A673 (cell line): ENCODE measurements at regions not wholly inside any gene's neighbourhood (a gene's known extent, or its start where the extent isn't known, plus 50 kb on each side); places are given as distances from the start of the nearest gene placed in this dataset.

Experiments
- BruUV-seq: library from RNA; stranded (reverse); fragments of 400-500 nt; replicated peaks from 2 replicates; lab custom pipeline; 2021; lab: Mats Ljungman, UMichigan
- CTCF ChIA-PET: fragments of 300-600 bp; sonication (Branson Sonifier 250); formaldehyde crosslinking; loops from one replicate; lab custom pipeline; 2022; ENCODE audit warnings: antibody characterized with exemption; lab: Charles Lee
- POLR2A ChIA-PET: fragments of 300-600 bp; sonication (Branson Sonifier 250); formaldehyde crosslinking; loops from one replicate; lab custom pipeline; 2022; ENCODE audit warnings: antibody characterized with exemption; ENCODE audit not compliant: low non-redundant PET; lab: Charles Lee
- DNase-seq: peaks from one replicate; pipeline ENCODE4 v3.0.0-alpha.2; 2015; ENCODE audit warnings: low spot score
- H3K27ac ChIP-seq: fragments of 200-600 bp; sonication (generic); 2 replicates; pipeline ENCODE4 v1.5.1; 2016; ENCODE audit warnings: mixed run types, low read depth, mild to moderate bottlenecking, mixed read lengths, antibody characterized with exemption, low read length; ENCODE audit not compliant: poor library complexity, severe bottlenecking
- H3K27me3 ChIP-seq: fragments of 200-600 bp; sonication (generic); replicated peaks from 2 replicates; pipeline ENCODE4 v1.6.1; 2017; ENCODE audit warnings: mixed run types, low read depth, mild to moderate bottlenecking, mixed read lengths, antibody characterized with exemption, low read length; ENCODE audit not compliant: insufficient read depth, poor library complexity
- H3K36me3 ChIP-seq: fragments of 200-600 bp; sonication (generic); 2 replicates; pipeline ENCODE4 v1.6.1; 2016; ENCODE audit warnings: mixed run types, mild to moderate bottlenecking, mixed read lengths, antibody characterized with exemption, low read length; ENCODE audit not compliant: insufficient read depth, poor library complexity, severe bottlenecking
- H3K4me1 ChIP-seq: fragments of 200-600 bp; sonication (generic); 2 replicates; pipeline ENCODE4 v1.6.1; 2017; ENCODE audit warnings: mixed run types, mild to moderate bottlenecking, mixed read lengths, antibody characterized with exemption, low read length; ENCODE audit not compliant: insufficient read depth, poor library complexity, severe bottlenecking
- H3K4me3 ChIP-seq: fragments of 200-600 bp; sonication (generic); 2 replicates; pipeline ENCODE4 v1.5.1; 2016; ENCODE audit warnings: low read depth, mixed run types, mild to moderate bottlenecking, mixed read lengths, low read length; ENCODE audit not compliant: poor library complexity, severe bottlenecking
- H3K9me3 ChIP-seq: fragments of 200-600 bp; sonication (generic); 2 replicates; pipeline ENCODE4 v1.6.1; 2016; ENCODE audit warnings: mixed run types, low read depth, mild to moderate bottlenecking, mixed read lengths, antibody characterized with exemption, low read length; ENCODE audit not compliant: poor library complexity, severe bottlenecking
- EZH2 ChIP-seq: fragments of 200-600 bp; sonication (generic); IDR thresholded peaks from 2 replicates; pipeline ENCODE4 v1.6.1; 2017; ENCODE audit warnings: borderline replicate concordance, low read depth, mild to moderate bottlenecking, mixed read lengths, antibody characterized with exemption, low read length; ENCODE audit not compliant: poor library complexity, severe bottlenecking
- intact Hi-C: fragments of 100-400 bp; cut with micrococcal nuclease; formaldehyde crosslinking; loops from one replicate; pipeline ENCODE4 v1.10.0; 2022; ENCODE audit not compliant: unreplicated experiment
- TF ChIP-seq, protein P1 (sequence below): fragments of 300-800, 200-600 bp; sonication (generic); conservative IDR thresholded peaks from 2 replicates; pipeline ENCODE4 v1.5.1; 2017; ENCODE audit warnings: low read depth, mild to moderate bottlenecking, antibody characterized with exemption, low read length, moderate library complexity, mixed read lengths

DNA sequence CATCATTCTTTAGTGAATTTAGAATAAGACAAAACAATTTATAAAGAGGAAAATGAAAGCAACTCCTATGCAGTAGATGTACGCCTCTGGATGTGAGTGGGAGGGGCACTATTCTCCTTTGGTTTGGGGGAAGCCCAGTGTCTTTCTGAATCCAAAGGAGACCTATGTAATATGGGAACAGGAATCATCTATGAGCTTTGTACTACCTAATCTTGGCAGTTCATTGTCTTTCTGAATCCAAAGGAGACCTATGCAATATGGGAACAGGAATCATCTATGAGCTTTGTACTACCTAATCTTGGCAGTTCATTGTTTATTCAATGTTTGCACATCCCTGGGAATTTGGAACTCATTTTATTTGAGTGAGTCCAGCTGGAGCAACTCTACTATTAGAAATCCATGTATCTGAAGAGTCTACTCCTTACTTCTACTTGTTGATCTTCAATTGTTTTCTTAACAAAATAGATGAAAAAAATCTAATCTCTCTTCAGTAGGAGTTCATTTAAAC lies 401.1 kb upstream of the LRATD1 start:
- H3K27ac ChIP-seq, result no peak overlapping the region
- no peak for TF ChIP-seq EZH2
- TF ChIP-seq, protein P1, sequence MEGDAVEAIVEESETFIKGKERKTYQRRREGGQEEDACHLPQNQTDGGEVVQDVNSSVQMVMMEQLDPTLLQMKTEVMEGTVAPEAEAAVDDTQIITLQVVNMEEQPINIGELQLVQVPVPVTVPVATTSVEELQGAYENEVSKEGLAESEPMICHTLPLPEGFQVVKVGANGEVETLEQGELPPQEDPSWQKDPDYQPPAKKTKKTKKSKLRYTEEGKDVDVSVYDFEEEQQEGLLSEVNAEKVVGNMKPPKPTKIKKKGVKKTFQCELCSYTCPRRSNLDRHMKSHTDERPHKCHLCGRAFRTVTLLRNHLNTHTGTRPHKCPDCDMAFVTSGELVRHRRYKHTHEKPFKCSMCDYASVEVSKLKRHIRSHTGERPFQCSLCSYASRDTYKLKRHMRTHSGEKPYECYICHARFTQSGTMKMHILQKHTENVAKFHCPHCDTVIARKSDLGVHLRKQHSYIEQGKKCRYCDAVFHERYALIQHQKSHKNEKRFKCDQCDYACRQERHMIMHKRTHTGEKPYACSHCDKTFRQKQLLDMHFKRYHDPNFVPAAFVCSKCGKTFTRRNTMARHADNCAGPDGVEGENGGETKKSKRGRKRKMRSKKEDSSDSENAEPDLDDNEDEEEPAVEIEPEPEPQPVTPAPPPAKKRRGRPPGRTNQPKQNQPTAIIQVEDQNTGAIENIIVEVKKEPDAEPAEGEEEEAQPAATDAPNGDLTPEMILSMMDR, result no peak
- no peak overlapping the region for H3K4me3 ChIP-seq
- BruUV-seq, result no TSS peak
- DNase-seq, result no peak
- ChIA-PET POLR2A (no interaction called here), CTCF (no interaction called here)
- intact Hi-C loops, result no loop called here
- H3K9me3 ChIP-seq, result no peaks in the 10 kb centered on the region
- no peaks in the 10 kb centered on the region for H3K27me3 ChIP-seq
- no peaks in the 10 kb centered on the region for H3K36me3 ChIP-seq
- no peaks in the 10 kb centered on the region for H3K4me1 ChIP-seq

DNA sequence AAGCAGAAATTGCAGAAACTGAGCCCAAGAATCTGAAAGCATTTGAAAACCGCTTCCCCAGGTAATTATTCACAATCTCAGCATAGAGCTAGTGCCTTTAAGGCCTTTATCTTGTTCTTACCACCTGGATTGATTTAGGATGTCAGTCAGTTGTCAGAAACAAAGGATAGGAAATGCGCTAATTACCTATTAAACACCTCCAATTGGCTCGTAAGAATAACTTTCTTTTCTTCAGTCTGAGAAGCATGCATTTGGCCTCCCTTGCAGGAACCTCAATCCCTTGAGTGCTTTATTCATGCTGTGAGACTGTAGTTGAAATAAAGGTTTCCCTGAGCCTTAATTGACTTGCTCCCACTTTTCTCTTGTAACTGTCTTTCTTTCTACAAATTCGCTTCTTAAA lies 400.3 kb upstream of the LRATD1 start:
- ChIA-PET CTCF (no interaction called here), POLR2A (no interaction called here)
- H3K9me3 ChIP-seq, result no peaks in the 10 kb centered on the region
- BruUV-seq, result no TSS peak
- no peak for DNase-seq
- intact Hi-C loops, result no loop called here
- no peaks in the 10 kb centered on the region for H3K36me3 ChIP-seq
- no peaks in the 10 kb centered on the region for H3K4me1 ChIP-seq
- H3K4me3 ChIP-seq, result no peak overlapping the region
- no peak overlapping the region for H3K27ac ChIP-seq
- TF ChIP-seq EZH2, result no peak
- TF ChIP-seq, protein P1, result no peak
- H3K27me3 ChIP-seq, result no peaks in the 10 kb centered on the region

DNA sequence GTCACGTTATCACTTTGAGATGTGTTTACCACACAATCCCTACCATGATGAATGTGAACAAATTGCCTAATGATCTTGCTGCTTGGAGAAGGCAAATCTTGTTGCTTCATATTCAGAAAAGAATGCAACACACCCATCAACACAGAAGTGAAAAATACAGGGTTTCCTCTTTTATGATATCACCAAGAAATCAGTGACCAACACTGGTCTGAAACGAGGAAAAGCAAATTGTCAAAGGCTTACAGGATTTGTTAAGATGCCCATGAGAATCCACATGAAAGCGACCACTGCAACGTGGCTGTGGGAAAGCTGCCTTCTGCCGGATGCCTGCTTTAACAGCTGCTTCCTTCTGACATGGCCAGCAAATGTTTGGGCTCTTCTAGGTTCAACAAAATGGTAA lies 397.6 kb upstream of the LRATD1 start:
- CTCF ChIA-PET, result no interaction called here
- TF ChIP-seq EZH2, result no peak
- TF ChIP-seq, protein P1, result no peak
- intact Hi-C loops, result no loop called here
- H3K4me1 ChIP-seq, result no peaks in the 10 kb centered on the region
- H3K9me3 ChIP-seq, result no peaks in the 10 kb centered on the region
- H3K4me3 ChIP-seq, result no peak overlapping the region
- no peak for DNase-seq
- peaks cover 2% of the 10 kb centered on the region for H3K27me3 ChIP-seq
- no peaks in the 10 kb centered on the region for H3K36me3 ChIP-seq
- H3K27ac ChIP-seq, result no peak overlapping the region
- POLR2A ChIA-PET, result no interaction called here
- no TSS peak for BruUV-seq
